HG03175 (cell line): ENCODE measurements at regions not wholly inside any gene's neighbourhood (a gene's known extent, or its start where the extent isn't known, plus 50 kb on each side); places are given as distances from the start of the nearest gene placed in this dataset.
A peak's percentile ranks its signal among the peaks of the same experiment; 100 is the strongest.
"Not testable (repeated sequence)": the region's sequence is repeated elsewhere in the genome, so short reads cannot be mapped to it uniquely, and the experiment has no call there.

ENCODE experiments used
- ATAC-seq: cut with Tn5 transposase; IDR thresholded peaks from one replicate; pipeline ENCODE4 v1.9.1; 2021; ENCODE audit warnings: mild to moderate bottlenecking, moderate library complexity; ENCODE audit not compliant: unreplicated experiment

DNA sequence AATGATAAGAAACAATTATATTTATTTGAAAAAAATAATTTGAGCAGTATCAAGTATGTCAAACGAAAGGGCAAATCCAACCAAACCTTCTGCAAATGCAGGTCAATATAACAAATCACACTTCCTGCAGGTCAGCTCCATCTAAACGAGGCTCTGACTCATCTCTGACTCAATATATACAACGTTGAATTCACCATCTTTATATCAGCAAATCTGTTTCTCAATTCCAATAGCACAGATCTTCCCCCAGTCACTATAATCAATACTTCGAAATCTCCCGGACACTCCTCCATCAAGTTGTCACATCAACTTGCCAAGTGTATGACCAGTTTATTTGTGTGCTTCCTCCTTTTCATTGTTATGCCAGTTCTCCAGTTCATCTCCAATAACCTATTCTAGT lies 388.9 kb downstream of the ZEB2 start:
- ATAC-seq, result no peak

DNA sequence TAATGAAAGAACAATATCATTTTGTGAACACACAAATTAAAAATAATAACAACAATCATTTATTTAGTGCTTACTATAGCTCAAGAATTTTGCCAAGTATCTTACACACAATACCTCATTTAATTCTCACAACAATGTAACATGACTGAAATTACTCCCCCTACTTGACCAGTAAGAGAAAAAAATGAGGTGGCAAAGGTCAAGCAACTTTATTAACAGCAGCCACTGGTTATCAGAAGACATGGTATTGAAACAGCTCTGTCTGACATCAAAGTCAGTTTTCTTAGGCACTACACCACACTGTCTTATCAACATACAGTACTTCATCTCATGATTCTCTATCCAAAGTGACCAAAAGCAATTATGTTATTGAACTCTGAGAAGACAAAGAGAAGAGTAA lies 389.4 kb downstream of the ZEB2 start:
- no peak for ATAC-seq

DNA sequence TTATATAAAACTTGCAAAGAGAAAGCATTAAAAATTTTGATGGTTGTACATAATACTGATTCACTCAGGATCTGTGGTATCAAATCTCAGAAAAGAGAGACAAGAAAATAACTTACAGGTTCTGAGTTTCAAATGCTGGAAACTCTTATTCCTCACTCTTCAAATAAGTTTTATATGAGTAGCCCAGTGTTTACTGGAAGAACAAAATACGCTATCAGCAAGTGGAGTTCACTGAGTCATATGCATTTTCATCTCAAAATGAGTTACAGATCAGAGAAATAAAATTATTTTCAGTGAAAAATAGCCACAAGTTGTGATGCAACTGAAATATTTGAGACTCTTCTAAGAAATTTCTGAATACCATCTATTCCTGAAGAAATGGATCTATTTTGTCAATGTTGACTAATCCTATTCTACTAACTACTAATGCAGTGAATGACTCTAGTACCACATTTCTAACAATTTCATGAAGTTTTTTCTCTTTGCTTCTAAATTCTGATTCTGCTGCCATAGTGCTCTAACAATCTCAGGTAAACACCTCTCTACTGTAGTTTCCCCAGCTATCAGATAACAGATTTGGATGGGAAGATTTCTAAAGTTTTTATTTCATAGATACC lies 391.7 kb downstream of the ZEB2 start:
- ATAC-seq, result no peak

DNA sequence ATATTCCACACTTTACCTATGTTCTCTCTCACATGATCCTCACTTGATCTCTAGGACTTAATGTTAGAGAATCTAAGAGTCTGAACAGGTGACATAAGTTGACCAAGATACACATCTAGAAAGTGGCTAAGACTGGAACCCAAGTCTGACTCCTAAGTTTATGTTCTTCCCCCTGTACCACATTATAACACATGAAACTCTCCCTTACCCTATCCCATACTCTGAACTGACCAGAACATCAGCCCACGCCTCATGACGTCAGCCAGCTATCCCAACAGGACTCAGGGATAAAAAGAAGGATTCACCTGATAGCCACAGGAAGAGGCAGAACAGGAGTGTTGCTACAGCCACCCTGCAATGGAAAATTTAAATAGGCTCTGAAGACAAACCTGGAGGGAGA lies 392.2 kb downstream of the ZEB2 start:
- ATAC-seq, result no peak

DNA sequence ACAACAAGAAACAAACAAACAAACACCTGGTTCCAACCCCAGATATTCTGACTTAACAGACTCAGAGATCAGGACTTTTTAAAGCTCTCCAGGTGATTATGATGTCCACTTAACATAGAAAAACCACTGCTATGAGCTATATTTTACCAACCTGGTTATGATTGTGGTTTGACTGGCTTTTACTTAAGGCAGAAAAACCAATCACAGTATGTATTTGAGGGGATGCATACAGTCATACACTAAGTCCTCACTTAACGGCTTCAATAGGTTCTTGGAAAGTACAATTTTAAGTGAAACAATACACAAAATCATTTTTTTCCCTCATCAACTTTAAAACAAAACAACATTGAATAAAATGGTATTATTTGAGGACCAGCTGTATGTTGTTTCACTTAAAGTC lies 393.6 kb downstream of the ZEB2 start:
- no peak for ATAC-seq

DNA sequence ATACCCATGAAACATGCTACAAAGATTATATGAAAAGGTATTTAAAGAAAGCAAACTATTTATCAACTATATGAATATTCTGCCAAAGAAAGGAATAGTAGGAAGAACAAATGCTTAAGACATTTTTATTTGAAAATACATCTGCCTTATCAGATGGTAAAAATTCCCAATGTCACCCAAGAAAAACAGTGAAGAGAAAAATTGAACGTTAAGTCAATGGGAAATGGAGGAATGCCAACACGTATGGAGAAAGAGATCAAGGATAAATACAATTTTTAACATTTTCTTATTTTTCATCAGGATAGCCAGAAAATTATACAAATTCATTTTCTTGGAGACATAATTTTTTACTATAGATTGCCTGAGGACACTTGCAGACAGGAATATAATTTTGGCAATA lies 394.2 kb downstream of the ZEB2 start:
- no peak for ATAC-seq

DNA sequence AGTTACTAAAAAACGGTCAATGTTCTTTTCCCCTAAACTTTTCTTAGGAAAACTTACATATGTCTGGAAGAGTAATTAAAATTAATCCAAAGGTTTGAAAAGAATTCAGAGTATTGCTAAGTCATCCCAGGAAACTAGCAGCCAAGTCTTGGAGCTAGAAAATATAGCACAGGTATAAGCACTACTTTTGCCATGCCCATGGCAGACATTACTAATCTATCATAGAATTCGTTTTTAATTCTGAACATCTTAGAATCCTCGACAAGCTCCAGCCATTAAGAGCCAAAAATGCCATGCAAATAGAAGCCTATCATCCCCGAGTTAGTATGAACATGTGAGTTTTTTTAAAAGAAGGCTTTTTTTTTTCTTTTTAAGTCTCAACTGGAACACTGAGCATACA lies 395.0 kb downstream of the ZEB2 start:
- ATAC-seq, result no peak

DNA sequence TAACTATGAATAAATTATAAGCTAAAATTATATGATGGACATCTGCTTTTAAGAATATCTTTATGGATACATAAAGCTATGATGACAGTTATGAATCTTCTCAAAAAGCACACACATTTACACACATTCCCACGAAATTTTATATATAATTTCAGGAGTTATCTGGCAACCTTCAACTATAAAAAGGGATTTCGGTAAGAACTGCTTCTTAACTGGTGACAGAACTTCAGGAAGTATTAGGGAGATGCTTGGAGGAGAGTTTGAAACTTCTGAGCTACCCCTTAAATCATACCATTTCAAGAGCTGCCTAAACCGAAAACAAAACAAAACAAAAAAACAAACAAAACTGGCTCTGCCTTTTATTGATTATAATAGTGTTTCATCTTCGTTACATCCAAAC lies 399.4 kb downstream of the ZEB2 start:
- no peak for ATAC-seq

DNA sequence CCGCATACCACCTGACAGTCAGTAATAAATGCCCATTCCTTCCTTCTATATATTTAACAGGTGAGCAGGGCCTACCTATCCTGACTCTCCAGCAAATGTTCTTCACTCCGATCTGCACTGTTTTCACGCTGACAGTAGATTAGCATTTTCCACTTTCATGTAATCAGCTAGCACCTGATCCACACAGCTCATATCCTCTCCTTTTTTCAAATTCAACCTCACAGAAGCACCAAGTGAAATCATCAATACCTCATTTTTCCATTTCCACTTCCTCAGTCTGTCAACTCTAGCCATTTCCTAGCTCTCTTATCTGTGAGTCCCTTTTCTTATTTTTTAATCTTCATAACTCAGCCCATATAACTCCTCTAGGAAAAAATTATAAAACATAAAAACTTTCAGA lies 402.8 kb downstream of the ZEB2 start:
- no peak for ATAC-seq

DNA sequence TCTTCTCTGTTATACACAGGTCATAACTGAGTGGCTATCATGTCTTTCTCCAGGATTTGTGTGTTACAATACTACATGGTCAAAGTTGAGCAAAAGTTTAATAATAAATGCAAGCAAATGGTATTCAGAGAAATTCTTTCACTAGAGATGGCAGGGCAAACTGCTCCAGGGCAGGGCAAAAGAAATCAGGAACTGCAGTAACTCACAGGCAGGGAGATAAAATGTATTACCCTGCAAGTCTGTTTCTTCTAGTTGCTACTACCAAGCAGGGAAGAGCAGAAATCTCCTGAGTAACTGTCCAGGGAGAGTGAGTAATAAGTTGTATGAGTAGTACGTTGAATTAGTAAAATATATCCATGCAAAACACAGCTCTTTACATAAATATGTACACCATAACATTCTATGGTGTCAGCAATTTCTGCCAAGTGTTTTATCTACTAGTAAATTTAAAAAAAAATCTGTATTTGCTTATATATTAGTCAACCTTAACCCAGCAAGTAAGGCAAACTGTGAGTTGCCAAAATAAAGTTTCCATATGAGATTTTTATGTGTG lies 404.1 kb downstream of the ZEB2 start:
- no peak for ATAC-seq

DNA sequence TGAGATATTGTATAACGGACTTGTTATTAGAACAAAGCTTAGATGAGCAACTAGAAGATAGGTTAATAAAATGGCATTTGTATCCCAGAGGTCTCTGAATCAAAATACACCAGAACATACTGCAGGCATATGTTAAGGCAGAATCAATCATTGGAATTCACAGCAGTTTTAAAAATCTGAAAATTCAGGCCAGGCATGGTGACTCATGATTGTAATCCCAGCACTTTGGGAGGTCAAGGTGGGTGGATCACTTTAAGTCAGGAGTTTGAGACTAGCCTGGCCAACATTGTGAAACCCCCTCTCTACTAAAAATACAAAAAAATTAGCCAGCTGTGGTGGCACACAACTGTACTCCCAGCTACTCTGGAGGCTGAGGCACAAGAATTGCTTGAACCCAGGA lies 405.2 kb downstream of the ZEB2 start:
- ATAC-seq, result no peak

DNA sequence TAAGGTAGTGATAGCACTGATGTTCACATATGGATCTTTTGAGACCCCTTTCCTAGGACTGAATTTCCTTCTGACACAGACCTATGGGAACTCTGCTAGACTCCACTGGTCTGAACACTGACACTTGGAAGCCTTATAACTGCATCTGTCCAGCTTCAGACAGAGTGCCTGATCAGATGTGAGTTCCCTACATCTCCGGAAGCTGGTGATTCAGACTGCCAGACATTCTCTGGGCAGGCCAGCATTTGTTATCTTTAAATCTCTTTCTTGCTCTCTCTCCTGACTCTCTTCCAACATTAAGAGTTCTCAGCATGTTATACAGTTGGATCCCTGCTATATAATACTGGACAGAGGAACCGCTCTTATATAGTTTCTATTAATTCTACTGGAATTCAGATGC lies 408.5 kb downstream of the ZEB2 start:
- no peak for ATAC-seq

DNA sequence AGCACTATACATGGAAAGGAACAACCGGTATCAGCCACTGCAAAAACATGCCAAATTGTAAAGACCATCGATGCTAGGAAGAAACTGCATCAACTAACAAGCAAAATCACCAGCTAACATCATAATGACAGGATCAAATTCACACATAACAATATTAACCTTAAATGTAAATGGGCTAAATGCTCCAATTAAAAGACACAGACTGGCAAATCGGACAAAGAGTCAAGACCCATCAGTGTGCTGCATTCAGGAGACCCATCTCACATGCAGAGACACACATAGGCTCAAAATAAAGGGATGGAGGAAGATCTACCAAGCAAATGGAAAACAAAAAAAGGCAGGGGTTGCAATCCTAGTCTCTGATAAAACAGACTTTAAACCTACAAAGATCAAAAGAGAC lies 413.8 kb downstream of the ZEB2 start:
- ATAC-seq, result not testable (repeated sequence)

DNA sequence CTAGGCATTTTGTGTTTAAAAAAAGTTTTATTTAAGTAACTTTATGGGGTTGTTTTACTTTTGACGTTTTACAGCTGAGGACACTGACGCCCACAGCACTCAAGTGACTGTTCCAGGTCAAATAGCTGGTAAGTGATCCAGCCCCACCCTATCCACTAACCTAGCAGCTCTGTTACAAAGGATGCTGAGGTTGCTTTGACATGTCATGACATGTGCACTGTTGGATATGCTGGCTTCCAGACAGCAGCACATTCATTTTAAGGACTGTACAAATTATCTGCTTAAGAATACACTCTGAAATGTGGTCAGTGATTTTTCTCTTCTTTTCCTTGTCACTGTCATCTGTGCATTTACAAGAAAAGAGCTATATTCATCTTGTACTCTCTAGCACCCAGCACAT lies 417.5 kb downstream of the ZEB2 start:
- ATAC-seq, result no peak

DNA sequence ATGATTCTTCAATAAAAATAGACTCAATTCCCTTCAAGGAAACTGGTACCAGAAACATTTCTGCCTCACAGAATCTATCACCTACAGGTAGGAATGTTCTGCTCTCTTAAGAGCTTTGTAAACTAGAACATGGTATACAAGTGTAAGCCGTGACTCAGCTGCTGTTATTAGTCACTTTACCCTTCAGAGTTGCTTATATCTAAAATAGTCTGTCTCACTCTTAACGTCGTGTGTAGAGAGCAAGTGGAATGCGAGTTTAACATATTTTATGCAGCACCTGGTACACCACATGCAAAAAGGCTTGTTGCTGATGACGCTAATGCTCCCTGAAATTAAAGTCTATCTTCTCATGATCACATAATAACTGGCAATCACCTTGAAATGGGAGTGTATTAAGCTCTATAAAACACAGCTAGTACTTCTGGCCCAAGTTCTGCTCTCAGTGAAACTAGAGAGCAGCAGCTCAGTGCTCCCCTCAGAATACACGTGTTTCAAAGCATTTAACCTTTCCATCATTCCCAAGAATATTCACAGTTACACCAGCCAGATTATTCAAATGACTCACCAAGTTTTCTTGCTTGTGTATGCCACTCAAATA lies 420.0 kb downstream of the ZEB2 start:
- no peak for ATAC-seq

DNA sequence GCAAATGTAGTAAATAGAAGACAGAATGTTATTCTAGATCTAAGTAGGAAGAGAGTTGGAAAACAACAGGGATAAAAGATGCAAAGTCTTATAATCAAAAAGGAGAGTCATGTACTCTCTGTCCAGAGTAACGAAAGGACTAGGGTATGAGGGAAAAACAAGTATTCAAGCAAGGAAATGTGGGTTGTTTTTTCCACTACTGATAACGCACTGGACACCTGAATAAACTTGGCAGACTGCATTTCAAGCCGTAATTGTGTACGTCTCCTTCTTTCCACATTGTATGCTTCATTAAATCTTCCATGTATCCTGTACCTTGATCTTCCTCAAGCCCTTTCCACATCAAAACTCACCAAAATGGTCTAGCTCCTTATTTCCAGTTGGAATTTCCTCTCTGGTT lies 420.6 kb downstream of the ZEB2 start:
- ATAC-seq, result no peak

DNA sequence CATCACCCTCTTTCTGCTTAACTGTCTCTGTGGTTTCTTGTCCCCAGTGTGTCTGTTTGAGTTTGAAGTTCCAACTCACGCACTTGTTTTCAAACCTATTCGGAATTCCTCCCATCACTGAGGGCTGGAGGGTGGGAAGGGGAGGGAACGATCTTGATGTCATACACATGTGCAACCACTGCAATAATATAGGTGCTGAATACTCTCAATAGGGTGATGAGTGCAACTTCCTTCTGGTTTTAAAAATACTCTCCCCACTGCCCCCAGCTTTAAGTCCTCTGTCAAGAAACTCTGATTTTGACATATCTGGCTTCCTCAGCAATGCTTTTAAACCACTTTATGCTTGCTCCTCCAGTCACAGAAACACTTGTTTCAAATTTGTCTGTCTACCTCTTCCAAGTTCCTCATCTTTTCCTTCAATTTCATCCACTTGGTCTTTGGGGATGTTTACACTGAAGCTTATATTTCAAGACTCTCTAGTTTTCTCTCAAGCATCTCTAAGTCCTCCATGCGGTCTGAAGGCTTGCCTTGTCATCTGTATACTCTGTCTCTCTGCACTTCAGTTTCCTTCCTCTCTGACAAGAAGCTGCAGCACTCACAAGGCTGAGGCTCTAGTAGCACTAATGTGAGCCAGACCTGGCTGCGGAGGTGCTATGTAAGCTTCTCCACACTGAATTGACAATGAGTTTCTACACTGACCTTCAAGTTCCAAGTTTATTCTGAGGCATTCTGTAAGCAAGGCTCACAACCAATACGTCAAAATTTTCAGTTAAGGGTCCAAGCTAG lies 422.3 kb downstream of the ZEB2 start:
- peak; percentile 60 for ATAC-seq

DNA sequence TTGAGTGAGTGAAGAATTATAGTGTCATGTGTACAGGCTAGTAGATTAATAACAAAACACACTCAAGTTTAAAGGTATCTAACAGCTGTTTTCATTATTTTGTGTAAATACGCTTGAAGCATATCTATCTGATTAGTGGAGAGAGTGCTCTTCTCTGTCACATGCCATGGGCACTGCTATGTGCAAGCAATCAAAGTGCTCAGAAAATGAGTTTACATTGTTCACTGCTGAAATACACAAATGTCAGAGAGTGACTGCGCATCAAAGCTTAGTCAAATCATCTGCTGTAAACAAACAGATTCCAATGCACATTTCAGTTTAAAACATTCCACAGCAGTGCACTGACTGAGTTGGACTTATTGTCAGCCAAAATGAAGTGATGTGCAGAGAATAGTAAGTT lies 423.4 kb downstream of the ZEB2 start:
- ATAC-seq, result no peak

DNA sequence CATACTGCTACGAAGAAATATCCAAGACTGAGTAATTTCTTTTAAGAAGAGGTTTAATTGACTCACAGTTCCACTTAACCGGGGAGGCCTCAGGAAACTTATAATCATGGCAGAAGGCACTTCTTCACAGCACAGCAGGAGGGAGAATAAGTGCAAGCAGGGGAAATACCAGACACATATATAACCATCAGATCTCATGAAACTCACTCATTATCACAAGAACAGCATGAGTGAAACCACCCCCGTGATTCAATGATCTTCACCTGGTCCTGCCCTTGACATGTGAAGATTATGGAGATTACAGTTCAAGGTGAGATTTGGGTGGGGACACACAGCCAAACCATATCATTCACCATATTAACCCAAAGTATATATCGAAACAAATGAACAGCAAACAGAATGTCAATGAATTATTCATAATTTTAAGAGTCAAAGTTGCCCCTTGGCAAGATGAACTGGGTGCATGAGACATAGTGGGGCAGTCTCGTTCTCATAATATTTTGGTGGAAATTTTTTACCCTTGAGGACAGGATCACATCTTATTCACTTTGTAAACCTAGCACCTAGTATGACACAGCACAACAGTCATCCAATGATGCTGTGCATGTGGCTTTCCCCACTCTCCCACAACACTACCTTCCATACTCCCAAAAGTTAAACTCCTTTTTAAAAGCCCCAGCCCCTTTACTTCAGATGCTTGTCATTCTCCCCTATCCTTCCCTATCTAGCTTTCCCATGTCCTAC lies 425.3 kb downstream of the ZEB2 start:
- no peak for ATAC-seq

DNA sequence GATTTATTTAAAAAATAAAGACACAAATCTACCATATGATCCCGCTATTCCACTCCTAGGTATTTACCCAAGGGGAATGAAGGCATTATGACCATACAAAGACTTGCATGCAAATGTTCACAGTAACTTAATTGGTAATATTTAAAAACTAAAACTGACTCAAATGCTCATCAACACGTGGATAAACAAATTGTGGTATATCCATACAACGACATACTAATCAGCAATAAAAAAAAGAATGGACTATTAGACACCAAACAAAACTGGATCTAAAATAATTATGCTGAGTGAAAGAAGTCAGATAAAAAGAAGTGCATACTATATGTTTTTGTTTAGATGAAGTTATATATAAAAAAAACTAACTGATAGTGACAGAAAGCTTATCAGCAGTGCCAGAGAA lies 428.3 kb downstream of the ZEB2 start:
- no peak for ATAC-seq

DNA sequence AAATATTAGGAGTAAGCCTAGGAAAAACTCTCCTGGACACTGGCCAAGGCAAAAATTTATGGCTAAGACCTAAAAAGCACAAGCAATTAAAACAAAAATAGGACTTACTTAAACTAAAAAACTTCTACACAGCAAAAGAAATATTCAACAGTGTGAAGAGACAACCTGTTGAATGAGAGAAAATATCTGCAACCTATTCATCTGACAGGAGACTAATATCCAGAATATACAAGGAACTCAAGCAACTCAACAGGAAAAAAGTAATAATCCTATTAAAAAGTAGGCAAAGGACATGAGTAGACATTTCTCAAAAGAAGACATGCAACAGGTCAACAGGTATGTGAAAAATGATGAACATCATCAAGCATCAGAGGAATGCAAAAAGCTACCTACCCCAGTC lies 431.1 kb downstream of the ZEB2 start:
- ATAC-seq, result no peak
